IMR-90 (cell line): ENCODE measurements at regions not wholly inside any gene's neighbourhood (a gene's known extent, or its start where the extent isn't known, plus 50 kb on each side); places are given as distances from the start of the nearest gene placed in this dataset.

ENCODE experiments used
- ATAC-seq: fragments of 200-7000 bp; cut with Tn5 transposase; 2 replicates; pipeline ENCODE4 v1.9.1; 2020; ENCODE audit warnings: low read depth, mild to moderate bottlenecking, moderate library complexity
- BruUV-seq: library from RNA; stranded (reverse); fragments of 400-500 nt; replicated peaks from 2 replicates; lab custom pipeline; 2021; lab: Mats Ljungman, UMichigan
- CTCF ChIA-PET: fragments of 300-600 bp; formaldehyde crosslinking; extraction: SDS; loops from one replicate; lab custom pipeline; 2021; ENCODE audit warnings: antibody characterized with exemption; lab: Yijun Ruan, JAX
- POLR2A ChIA-PET: fragments of 300-600 bp; sonication (Branson Sonifier 250); formaldehyde crosslinking; loops from one replicate; lab custom pipeline; 2022; ENCODE audit warnings: antibody characterized with exemption; ENCODE audit not compliant: unreplicated experiment; lab: Charles Lee
- DNase-seq: peaks from one replicate; pipeline ENCODE4 v3.0.0; 2013
- H2AFZ ChIP-seq: replicated peaks from 2 replicates; pipeline ENCODE3; 2013; ENCODE audit warnings: low read length, mild to moderate bottlenecking; ENCODE audit not compliant: poor library complexity
- H2AK5ac ChIP-seq: 2 replicates; pipeline ENCODE4 v1.6.1; 2013; ENCODE audit warnings: low read depth, low read length, inconsistent platforms
- H2AK9ac ChIP-seq: replicated peaks from 2 replicates; pipeline ENCODE3; 2013; ENCODE audit warnings: mild to moderate bottlenecking, low read depth, low read length, moderate library complexity; ENCODE audit not compliant: poor library complexity
- H2BK120ac ChIP-seq: 2 replicates; pipeline ENCODE4 v1.6.1; 2013; ENCODE audit warnings: low read depth, low read length, inconsistent platforms
- H2BK15ac ChIP-seq: 3 replicates; pipeline ENCODE4 v1.6.1; 2013; ENCODE audit warnings: low read depth, low read length, inconsistent platforms
- H2BK20ac ChIP-seq: 2 replicates; pipeline ENCODE4 v1.6.1; 2013; ENCODE audit warnings: low read depth, mild to moderate bottlenecking, inconsistent platforms, low read length, moderate library complexity
- H2BK5ac ChIP-seq: 2 replicates; pipeline ENCODE4 v1.6.1; 2013; ENCODE audit warnings: mild to moderate bottlenecking, low read depth, low read length, inconsistent platforms; ENCODE audit not compliant: poor library complexity, severe bottlenecking
- H3K14ac ChIP-seq: replicated peaks from 2 replicates; pipeline ENCODE4 v1.6.1; 2013; ENCODE audit warnings: low read depth, low read length, inconsistent platforms
- H3K18ac ChIP-seq: 2 replicates; pipeline ENCODE4 v1.6.1; 2013; ENCODE audit warnings: low read depth, low read length, control low read depth
- H3K23ac ChIP-seq: 2 replicates; pipeline ENCODE4 v1.6.1; 2013; ENCODE audit warnings: low read depth, low read length, inconsistent platforms
- H3K27ac ChIP-seq: 2 replicates; pipeline ENCODE4 v1.5.1; 2013; ENCODE audit warnings: mild to moderate bottlenecking, control low read depth, low read length; ENCODE audit not compliant: insufficient read depth
- H3K27me3 ChIP-seq: 2 replicates; pipeline ENCODE4 v1.6.1; 2013; ENCODE audit warnings: low read length; ENCODE audit not compliant: control insufficient read depth, insufficient read depth
- H3K36me3 ChIP-seq: 2 replicates; pipeline ENCODE4 v1.6.1; 2013; ENCODE audit warnings: low read length, mixed read lengths; ENCODE audit not compliant: control insufficient read depth, insufficient read depth
- H3K4ac ChIP-seq: 2 replicates; pipeline ENCODE4 v1.6.1; 2013; ENCODE audit warnings: low read depth, low read length, inconsistent platforms
- H3K4me1 ChIP-seq: 2 replicates; pipeline ENCODE4 v1.6.1; 2013; ENCODE audit warnings: low read length, mixed read lengths; ENCODE audit not compliant: control insufficient read depth, insufficient read depth
- H3K4me2 ChIP-seq: 2 replicates; pipeline ENCODE4 v1.6.1; 2013; ENCODE audit warnings: low read depth, mild to moderate bottlenecking, control low read depth, low read length, moderate library complexity
- H3K4me3 ChIP-seq: 2 replicates; pipeline ENCODE4 v1.5.1; 2013; ENCODE audit warnings: low read depth, mild to moderate bottlenecking, control low read depth, low read length, moderate library complexity; ENCODE audit not compliant: insufficient read depth
- H3K56ac ChIP-seq: 2 replicates; pipeline ENCODE4 v1.6.1; 2013; ENCODE audit warnings: low read length, inconsistent platforms; ENCODE audit not compliant: insufficient read depth; ENCODE audit errors: extremely low read depth
- H3K79me1 ChIP-seq, 2 experiments: 2 replicates each; pipeline ENCODE4 v1.6.1; 2013; ENCODE audit warnings: low read length in 2 of 2, inconsistent platforms in 1 of 2, low read depth in 1 of 2
- H3K9ac ChIP-seq: 2 replicates; pipeline ENCODE4 v1.6.1; 2013; ENCODE audit warnings: low read depth, low read length, control low read depth
- H3K9me1 ChIP-seq: 2 replicates; pipeline ENCODE4 v1.6.1; 2013; ENCODE audit warnings: low read length, inconsistent platforms; ENCODE audit not compliant: insufficient read depth
- H3K9me3 ChIP-seq: 2 replicates; pipeline ENCODE4 v1.6.1; 2013; ENCODE audit warnings: low read length; ENCODE audit not compliant: control insufficient read depth, insufficient read depth
- H4K20me1 ChIP-seq: 2 replicates; pipeline ENCODE4 v1.6.1; 2013; ENCODE audit warnings: low read length, inconsistent platforms; ENCODE audit not compliant: insufficient read depth
- H4K5ac ChIP-seq: 2 replicates; pipeline ENCODE4 v1.6.1; 2013; ENCODE audit warnings: mild to moderate bottlenecking, low read depth, low read length, control low read depth
- H4K8ac ChIP-seq, 2 experiments: 2 replicates each; pipeline ENCODE4 v1.6.1; 2013; ENCODE audit warnings: low read depth in 2 of 2, low read length in 2 of 2, control low read depth in 1 of 2, inconsistent platforms in 1 of 2
- H4K91ac ChIP-seq: 2 replicates; pipeline ENCODE4 v1.6.1; 2013; ENCODE audit warnings: low read depth, low read length, inconsistent platforms; ENCODE audit not compliant: insufficient read depth
- BHLHE40 ChIP-seq: fragments of 150-350 bp; IDR thresholded peaks from 2 replicates; pipeline ENCODE4 v1.6.1; 2016; ENCODE audit warnings: mild to moderate bottlenecking, low read depth, low read length
- CEBPB ChIP-seq: IDR thresholded peaks from 2 replicates; pipeline ENCODE4 v1.6.1; 2012; ENCODE audit warnings: low read depth, low read length, improper control_type of control experiment
- CHD1 ChIP-seq: IDR thresholded peaks from 2 replicates; pipeline ENCODE4 v1.6.1; 2012; ENCODE audit warnings: low read depth, low read length, improper control_type of control experiment
- CTCF ChIP-seq: conservative IDR thresholded peaks from 2 replicates; pipeline ENCODE4 v1.5.1; 2012; ENCODE audit warnings: mild to moderate bottlenecking, low read depth, low read length, improper control_type of control experiment
- ELK1 ChIP-seq: fragments of 150-350 bp; IDR thresholded peaks from 2 replicates; pipeline ENCODE4 v1.6.1; 2016; ENCODE audit warnings: low read depth, mild to moderate bottlenecking, low read length, moderate library complexity, borderline replicate concordance
- FOS ChIP-seq: fragments of 150-350 bp; IDR thresholded peaks from 2 replicates; pipeline ENCODE4 v1.6.1; 2016; ENCODE audit warnings: low read depth, low read length
- MAFK ChIP-seq: IDR thresholded peaks from 2 replicates; pipeline ENCODE4 v1.6.1; 2012; ENCODE audit warnings: low read depth, low read length, improper control_type of control experiment
- MAZ ChIP-seq: IDR thresholded peaks from 2 replicates; pipeline ENCODE4 v1.6.1; 2012; ENCODE audit warnings: low read depth, mild to moderate bottlenecking, low read length, improper control_type of control experiment, moderate library complexity, borderline replicate concordance
- MXI1 ChIP-seq: IDR thresholded peaks from 2 replicates; pipeline ENCODE4 v1.6.1; 2012; ENCODE audit warnings: low read depth, mild to moderate bottlenecking, low read length, moderate library complexity, borderline replicate concordance
- NFE2L2 ChIP-seq: fragments of 150-350 bp; IDR thresholded peaks from 2 replicates; pipeline ENCODE4 v1.6.1; 2016; ENCODE audit warnings: low read depth, mild to moderate bottlenecking, low read length
- POLR2A ChIP-seq: IDR thresholded peaks from 2 replicates; pipeline ENCODE4 v1.6.1; 2012; ENCODE audit warnings: mild to moderate bottlenecking, low read depth, low read length
- RAD21 ChIP-seq: IDR thresholded peaks from 2 replicates; pipeline ENCODE4 v1.6.1; 2012; ENCODE audit warnings: low read length, improper control_type of control experiment
- RCOR1 ChIP-seq: IDR thresholded peaks from 2 replicates; pipeline ENCODE4 v1.6.1; 2012; ENCODE audit warnings: mild to moderate bottlenecking, low read length, improper control_type of control experiment; ENCODE audit not compliant: insufficient replicate concordance
- RFX5 ChIP-seq: IDR thresholded peaks from 2 replicates; pipeline ENCODE4 v1.8.0; 2012; ENCODE audit warnings: low read depth, mild to moderate bottlenecking, low read length, moderate library complexity
- SMC3 ChIP-seq: fragments of 150-350 bp; IDR thresholded peaks from 2 replicates; pipeline ENCODE4 v1.6.1; 2016; ENCODE audit warnings: low read depth, mild to moderate bottlenecking, antibody characterized with exemption, low read length, moderate library complexity
- USF2 ChIP-seq: fragments of 150-350 bp; IDR thresholded peaks from 2 replicates; pipeline ENCODE4 v1.6.1; 2017; ENCODE audit warnings: mild to moderate bottlenecking, antibody characterized with exemption, low read length, low read depth
- WGBS, 2 experiments: methylation state at CpG; one replicate each; pipeline versions ENCODE4 v1.1.5 to v1.1.7; 2013; ENCODE audit warnings: missing lambda C conversion rate in 2 of 2; ENCODE audit not compliant: insufficient read length in 1 of 2; ENCODE audit errors: extremely low coverage in 2 of 2; 5-methylcytosine and 5-hydroxymethylcytosine counted together
- dilution Hi-C: fragments of 300-500 bp; cut with HindIII; formaldehyde crosslinking; loops from one replicate; pipeline ENCODE4 v1.14.3; 2018; ENCODE audit warnings: low sequenced_read_pairs; ENCODE audit not compliant: unreplicated experiment
- in situ Hi-C: fragments of 300-500 bp; cut with MboI; formaldehyde crosslinking; loops from 3 replicates; pipeline ENCODE4 v1.14.3; 2019; ENCODE audit warnings: low sequenced_read_pairs, inconsistent platforms, mixed read lengths
- intact Hi-C: fragments of 100-400 bp; cut with micrococcal nuclease; formaldehyde crosslinking; loops from 2 replicates; pipeline ENCODE4 v1.10.0; 2022

- DNase-seq, result no peak
Measured at GRCh38 chr3:192011137-192011536, 550.2 kb downstream of the PYDC2 start.

More at GRCh38 chr3:192011137-192011536, 550.2 kb downstream of the PYDC2 start:
- Histone ChIP-seq H3K18ac (no peak overlapping the region), H3K79me1 (no peaks in the 10 kb centered on the region), H2BK15ac (no peak overlapping the region), H4K20me1 (no peaks in the 10 kb centered on the region), H3K4me1 (no peaks in the 10 kb centered on the region), H3K9ac (no peak overlapping the region), H3K9me3 (peaks cover 6% of the 10 kb centered on the region), H3K4me2 (no peak overlapping the region), H3K9me1 (no peaks in the 10 kb centered on the region), H3K27me3 (no peaks in the 10 kb centered on the region), H3K4me3 (no peak overlapping the region), H3K27ac (no peak overlapping the region), H3K36me3 (no peaks in the 10 kb centered on the region), H2AK9ac (no peak overlapping the region), H4K8ac (no peak overlapping the region), H3K14ac (no peak overlapping the region), H3K4ac (no peak overlapping the region), H3K56ac (no peak overlapping the region), H2BK20ac (no peak overlapping the region), H2BK120ac (no peak overlapping the region), H2AFZ (no peak overlapping the region), H2BK5ac (no peak overlapping the region), H4K91ac (no peak overlapping the region), H2AK5ac (no peak overlapping the region), H4K5ac (no peak overlapping the region), H3K23ac (no peak overlapping the region)
- in situ Hi-C loops, result no loop called here
- dilution Hi-C loops, result no loop called here
- ChIA-PET CTCF (no interaction called here), POLR2A (no interaction called here)
- intact Hi-C loops, result no loop called here
- no TSS peak for BruUV-seq
- no CpG with 5 or more reads among the region's 1 CpG for WGBS, 2 experiments
- no peak for ATAC-seq
- TF ChIP-seq RAD21, result no peak
- TF ChIP-seq FOS, result no peak
- TF ChIP-seq CHD1, result no peak
- no peak for TF ChIP-seq CEBPB
- TF ChIP-seq RFX5, result no peak
- no peak for TF ChIP-seq MXI1
- TF ChIP-seq MAZ, result no peak
- no peak for TF ChIP-seq ELK1
- TF ChIP-seq SMC3, result no peak
- TF ChIP-seq NFE2L2, result no peak
- no peak for TF ChIP-seq CTCF
- TF ChIP-seq MAFK, result no peak
- no peak for TF ChIP-seq POLR2A
- TF ChIP-seq BHLHE40, result no peak
- TF ChIP-seq USF2, result no peak
- no peak for TF ChIP-seq RCOR1
